K562 (cell line): ENCODE measurements at regions not wholly inside any gene's neighbourhood (a gene's known extent, or its start where the extent isn't known, plus 50 kb on each side); places are given as distances from the start of the nearest gene placed in this dataset.

Source experiments
- ATAC-seq: fragments of 200-7000 bp; cut with Tn5 transposase; 3 replicates; pipeline ENCODE4 v1.9.1; 2020; ENCODE audit warnings: moderate library complexity
- BruUV-seq: library from RNA; stranded (reverse); fragments of 400-500 nt; replicated peaks from 2 replicates; lab custom pipeline; 2021; lab: Mats Ljungman, UMichigan
- CTCF ChIA-PET: fragments of 300-600 bp; formaldehyde crosslinking; extraction: SDS; loops from one replicate; lab custom pipeline; 2021; ENCODE audit warnings: low intra/inter-chr PET ratio; lab: Yijun Ruan, JAX
- POLR2A ChIA-PET: fragments of 300-600, 350-650 bp; sonication (Branson Sonifier 250); formaldehyde crosslinking; extraction: SDS; loops from one replicate; lab custom pipeline; 2021; ENCODE audit warnings: antibody characterized with exemption, inconsistent platforms; lab: Yijun Ruan, JAX
- DNase-seq, 4 experiments: peaks; one replicate each; pipeline versions ENCODE4 v3.0.0 to v3.0.0-alpha.2; 2011 to 2018; ENCODE audit warnings: low spot score in 3 of 4, mixed read lengths in 3 of 4; ENCODE audit errors: extremely low read depth in 1 of 4
- FAIRE-seq: peaks from 2 replicates; lab custom pipeline; 2011; peaks lifted over from hg19 to GRCh38; lab: Jason Lieb, UNC
- H2AFZ ChIP-seq: 2 replicates; pipeline ENCODE4 v1.6.0; 2011; ENCODE audit warnings: low read depth, low read length, control low read depth, inconsistent platforms
- H3K27ac ChIP-seq: fragments of 200-600 bp; 3 replicates; pipeline ENCODE4 v1.8.0; 2011; ENCODE audit warnings: low read depth, mild to moderate bottlenecking, control low read depth, inconsistent platforms, low read length, moderate library complexity, mixed read lengths; ENCODE audit errors: extremely low read depth
- H3K27me3 ChIP-seq, 2 experiments: fragments of 300-600 bp in 1 of 2; 2 replicates in 1 of 2; 3 replicates in 1 of 2; pipeline versions ENCODE4 v1.6.0 to v1.8.0; 2011; ENCODE audit warnings: inconsistent platforms in 2 of 2, low read length in 2 of 2, mild to moderate bottlenecking in 1 of 2, mixed read lengths in 1 of 2, moderate library complexity in 1 of 2; ENCODE audit not compliant: control insufficient read depth in 2 of 2, insufficient read depth in 2 of 2
- H3K36me3 ChIP-seq: fragments of 300-600 bp; 3 replicates; pipeline ENCODE4 v1.8.0; 2011; ENCODE audit warnings: mild to moderate bottlenecking, low read length, inconsistent platforms; ENCODE audit not compliant: control insufficient read depth, insufficient read depth
- H3K4me1 ChIP-seq, 2 experiments: fragments of 200-600 bp in 1 of 2; replicated peaks in 1 of 2; 2 replicates in 1 of 2; 3 replicates in 1 of 2; pipeline versions ENCODE4 v1.5.1 to v1.8.0; 2011; ENCODE audit warnings: inconsistent platforms in 2 of 2, low read length in 2 of 2, mild to moderate bottlenecking in 1 of 2, mixed read lengths in 1 of 2, moderate library complexity in 1 of 2; ENCODE audit not compliant: control insufficient read depth in 2 of 2, insufficient read depth in 2 of 2
- H3K4me2 ChIP-seq: 2 replicates; pipeline ENCODE4 v1.6.1; 2011; ENCODE audit warnings: low read length, control low read depth, inconsistent platforms, mixed read lengths; ENCODE audit not compliant: insufficient read depth
- H3K4me3 ChIP-seq: fragments of 200-600 bp; sonication (generic), shearing (Covaris generic); 2 replicates; pipeline ENCODE4 v1.5.1; 2016; ENCODE audit warnings: control low read depth, inconsistent platforms
- H3K79me2 ChIP-seq: fragments of 200-600 bp; 3 replicates; pipeline ENCODE4 v1.8.0; 2011; ENCODE audit warnings: low read length, inconsistent platforms; ENCODE audit not compliant: control insufficient read depth, insufficient read depth
- H3K9ac ChIP-seq, 2 experiments: 2 replicates each; pipeline versions ENCODE4 v1.6.0 to v1.6.1; 2011; ENCODE audit warnings: low read depth in 2 of 2, low read length in 2 of 2, control low read depth in 1 of 2, inconsistent platforms in 1 of 2, mild to moderate bottlenecking in 1 of 2, mixed read lengths in 1 of 2; ENCODE audit not compliant: insufficient read depth in 1 of 2
- H3K9me1 ChIP-seq: one replicate; pipeline ENCODE4 v1.6.0; 2011; ENCODE audit warnings: inconsistent platforms, mild to moderate bottlenecking, low read length, moderate library complexity; ENCODE audit not compliant: control insufficient read depth, insufficient read depth
- H3K9me3 ChIP-seq: replicated peaks from 2 replicates; pipeline ENCODE4 v1.5.1; 2011; ENCODE audit warnings: low read depth, low read length, inconsistent platforms; ENCODE audit not compliant: control insufficient read depth, insufficient read depth
- H4K20me1 ChIP-seq: replicated peaks from 2 replicates; pipeline ENCODE4 v1.6.1; 2011; ENCODE audit warnings: low read length, inconsistent platforms, mixed read lengths; ENCODE audit not compliant: control insufficient read depth, insufficient read depth
- CREB1 ChIP-seq, 2 experiments: sonication (generic) in 1 of 2; formaldehyde crosslinking in 1 of 2; IDR thresholded peaks; 2 replicates each; pipeline versions ENCODE4 v1.6.1 to v1.8.0; 2012 to 2022; ENCODE audit warnings: inconsistent platforms in 1 of 2, mild to moderate bottlenecking in 1 of 2, missing genetic modification reagents in 1 of 2, moderate library complexity in 1 of 2
- CSDE1 ChIP-seq, 2 experiments: fragments of 450-650 bp; IDR thresholded peaks; 2 replicates each; pipeline ENCODE4 v1.6.1; 2016; ENCODE audit warnings: mild to moderate bottlenecking in 1 of 2
- HSF4 ChIP-seq: fragments of 250-450 bp; sonication (Bioruptor Pico); IDR thresholded peaks from 2 replicates; pipeline ENCODE4 v2.1.2; 2022; ENCODE audit warnings: mild to moderate bottlenecking, moderate library complexity, borderline replicate concordance
- KDM5B ChIP-seq: fragments of 200-600 bp; sonication (generic); IDR thresholded peaks from 2 replicates; pipeline ENCODE4 v1.6.1; 2012; ENCODE audit warnings: low read depth, mild to moderate bottlenecking, moderate library complexity, low read length, control low read depth, inconsistent platforms; ENCODE audit not compliant: insufficient replicate concordance
- NR2F6 ChIP-seq: fragments of 450-650 bp; formaldehyde crosslinking; IDR thresholded peaks from 2 replicates; pipeline ENCODE4 v1.4.0; 2020; ENCODE audit warnings: mild to moderate bottlenecking
- PRPF4 ChIP-seq: fragments of 200-400 bp; formaldehyde crosslinking; IDR thresholded peaks from one replicate; pipeline ENCODE4 v1.6.1; 2017; ENCODE audit warnings: low read length, low read depth, mild to moderate bottlenecking; ENCODE audit not compliant: insufficient read depth, poor library complexity, severe bottlenecking
- RBM34 ChIP-seq: fragments of 200-400 bp; formaldehyde crosslinking; IDR thresholded peaks from 2 replicates; pipeline ENCODE4 v1.6.1; 2018; ENCODE audit warnings: low read length, borderline replicate concordance; ENCODE audit not compliant: insufficient read depth
- TAF7 ChIP-seq: fragments of 450-650 bp; IDR thresholded peaks from 2 replicates; pipeline ENCODE4 v1.6.1; 2016; ENCODE audit warnings: missing genetic modification characterization, missing compliant biosample characterization
- TFAP4 ChIP-seq: sonication (generic); formaldehyde crosslinking; IDR thresholded peaks from 2 replicates; pipeline ENCODE4 v1.8.0; 2022; ENCODE audit warnings: missing genetic modification reagents, mild to moderate bottlenecking, moderate library complexity, borderline replicate concordance
- ZBTB12 ChIP-seq: fragments of 250-450 bp; sonication (Bioruptor Pico); IDR thresholded peaks from 2 replicates; pipeline ENCODE4 v1.4.0; 2020
- ZFPM2 ChIP-seq: fragments of 250-450 bp; sonication (Bioruptor Pico); IDR thresholded peaks from 2 replicates; pipeline ENCODE4 v1.5.1; 2022; ENCODE audit warnings: mild to moderate bottlenecking
- ZNF23 ChIP-seq: fragments of 250-450 bp; sonication (Bioruptor Pico); IDR thresholded peaks from 2 replicates; pipeline ENCODE4 v1.4.0; 2020; ENCODE audit warnings: mild to moderate bottlenecking
- ZSCAN29 ChIP-seq: fragments of 450-650 bp; IDR thresholded peaks from 2 replicates; pipeline ENCODE4 v1.6.1; 2017
- WGBS: fragments of 100-300 bp; shearing (Covaris generic); methylation state at CpG from one replicate; pipeline ENCODE4 v1.1.6; 2016; ENCODE audit warnings: low coverage, mixed read lengths; ENCODE audit not compliant: insufficient coverage; ENCODE audit errors: missing lambda C conversion rate; 5-methylcytosine and 5-hydroxymethylcytosine counted together
- in situ Hi-C: fragments of 300-500 bp; cut with MboI; formaldehyde crosslinking; loops from 4 replicates; pipeline ENCODE4 v1.15.0; 2018; ENCODE audit warnings: inconsistent platforms, mixed read lengths
- intact Hi-C: fragments of 100-400 bp; cut with micrococcal nuclease; formaldehyde crosslinking; loops from 2 replicates; pipeline ENCODE4 v1.14.2; 2022

GRCh38 chr7:127476618-127477017 lies 84.1 kb upstream of the ZNF800 start:
- Histone ChIP-seq H3K4me3 (no peak overlapping the region), H2AFZ (no peak overlapping the region), H3K4me1 (no peaks in the 10 kb centered on the region), H3K36me3 (no peaks in the 10 kb centered on the region), H3K9me3 (no peaks in the 10 kb centered on the region), H3K27me3 (no peaks in the 10 kb centered on the region), H3K9ac (no peak overlapping the region), H3K27ac (no peak overlapping the region), H3K9me1 (no peaks in the 10 kb centered on the region), H3K4me2 (no peak overlapping the region), H4K20me1 (peaks cover 4% of the 10 kb centered on the region; the same call in 1 of the 2 replicates), H3K79me2 (no peaks in the 10 kb centered on the region)
- ChIA-PET POLR2A (interaction anchor here (0.5 kb wide), 1 partner anchor 692 kb away, joined by 3 read pairs; no protein-coding TSS in a partner anchor), CTCF (no interaction called here)
- intact Hi-C loops (no loop called here), in situ Hi-C loops (no loop called here)
- no peak for DNase-seq
- no peak for ATAC-seq
- no TSS peak for BruUV-seq
- WGBS, result 0% methylated on average over 1 of the region's 1 CpG
- no peak for FAIRE-seq
- no peak for TF ChIP-seq ZBTB12 (CRISPR knock-in tag)
- no peak for TF ChIP-seq ZNF23
- no peak for TF ChIP-seq KDM5B
- TF ChIP-seq ZSCAN29, result no peak
- no peak for TF ChIP-seq PRPF4
- no peak for TF ChIP-seq HSF4
- no peak for TF ChIP-seq RBM34
- no peak for TF ChIP-seq TFAP4 (CRISPR knock-in tag)
- no peak for TF ChIP-seq TAF7
- TF ChIP-seq NR2F6 (CRISPR knock-in tag), result no peak
- no peak for TF ChIP-seq CREB1 (IDR thresholded peaks at IDR 0.05)
- no peak for TF ChIP-seq CREB1 (CRISPR knock-in tag; IDR thresholded peaks at IDR 0.05)
- TF ChIP-seq ZFPM2 (CRISPR knock-in tag), result no peak
- TF ChIP-seq CSDE1 (IDR thresholded peaks at IDR 0.05), result no peak
